ENCODE measurements at regions not wholly inside any gene's neighbourhood (a gene's known extent, or its start where the extent isn't known, plus 50 kb on each side); places are given as distances from the start of the nearest gene placed in this dataset.

DNA sequence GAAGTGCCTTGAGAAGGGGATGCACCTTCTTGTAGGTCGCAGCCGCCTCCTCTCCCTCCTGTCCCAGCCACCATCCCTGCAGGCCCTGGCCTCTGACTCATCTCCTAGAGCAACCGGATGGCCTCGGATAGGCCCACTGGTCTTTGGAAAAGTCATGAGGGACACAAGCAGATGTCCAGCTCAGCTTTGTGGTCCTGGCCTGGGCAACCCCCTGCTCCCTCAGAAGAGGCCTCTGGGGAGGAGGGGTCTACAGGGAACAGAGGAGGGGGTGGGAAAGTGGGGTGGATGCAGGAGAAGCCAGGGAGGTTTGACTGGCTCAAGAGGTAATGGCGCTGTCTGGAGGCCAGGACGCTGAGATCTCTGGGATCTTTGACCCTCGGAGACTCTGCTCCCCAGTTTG is 259.2 kb upstream of the TLE3 start:
- Histone ChIP-seq H3K36me3 (no peaks in the 10 kb centered on the region), H3K4me1 (no peaks in the 10 kb centered on the region), H3K27me3 (ENCODE audit: low read depth) (peaks cover 75% of the 10 kb centered on the region), H3K27ac (replicated peaks) (no peak overlapping the region), H3K9me3 (replicated peaks) (no peaks in the 10 kb centered on the region), H3K4me3 (no peak overlapping the region)
- no peak for DNase-seq
- intact Hi-C loops (cut with micrococcal nuclease): no loop called here
- TF ChIP-seq, protein P1, sequence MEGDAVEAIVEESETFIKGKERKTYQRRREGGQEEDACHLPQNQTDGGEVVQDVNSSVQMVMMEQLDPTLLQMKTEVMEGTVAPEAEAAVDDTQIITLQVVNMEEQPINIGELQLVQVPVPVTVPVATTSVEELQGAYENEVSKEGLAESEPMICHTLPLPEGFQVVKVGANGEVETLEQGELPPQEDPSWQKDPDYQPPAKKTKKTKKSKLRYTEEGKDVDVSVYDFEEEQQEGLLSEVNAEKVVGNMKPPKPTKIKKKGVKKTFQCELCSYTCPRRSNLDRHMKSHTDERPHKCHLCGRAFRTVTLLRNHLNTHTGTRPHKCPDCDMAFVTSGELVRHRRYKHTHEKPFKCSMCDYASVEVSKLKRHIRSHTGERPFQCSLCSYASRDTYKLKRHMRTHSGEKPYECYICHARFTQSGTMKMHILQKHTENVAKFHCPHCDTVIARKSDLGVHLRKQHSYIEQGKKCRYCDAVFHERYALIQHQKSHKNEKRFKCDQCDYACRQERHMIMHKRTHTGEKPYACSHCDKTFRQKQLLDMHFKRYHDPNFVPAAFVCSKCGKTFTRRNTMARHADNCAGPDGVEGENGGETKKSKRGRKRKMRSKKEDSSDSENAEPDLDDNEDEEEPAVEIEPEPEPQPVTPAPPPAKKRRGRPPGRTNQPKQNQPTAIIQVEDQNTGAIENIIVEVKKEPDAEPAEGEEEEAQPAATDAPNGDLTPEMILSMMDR (IDR thresholded peaks at IDR 0.05; ENCODE audit: borderline replicate concordance): no peak

DNA sequence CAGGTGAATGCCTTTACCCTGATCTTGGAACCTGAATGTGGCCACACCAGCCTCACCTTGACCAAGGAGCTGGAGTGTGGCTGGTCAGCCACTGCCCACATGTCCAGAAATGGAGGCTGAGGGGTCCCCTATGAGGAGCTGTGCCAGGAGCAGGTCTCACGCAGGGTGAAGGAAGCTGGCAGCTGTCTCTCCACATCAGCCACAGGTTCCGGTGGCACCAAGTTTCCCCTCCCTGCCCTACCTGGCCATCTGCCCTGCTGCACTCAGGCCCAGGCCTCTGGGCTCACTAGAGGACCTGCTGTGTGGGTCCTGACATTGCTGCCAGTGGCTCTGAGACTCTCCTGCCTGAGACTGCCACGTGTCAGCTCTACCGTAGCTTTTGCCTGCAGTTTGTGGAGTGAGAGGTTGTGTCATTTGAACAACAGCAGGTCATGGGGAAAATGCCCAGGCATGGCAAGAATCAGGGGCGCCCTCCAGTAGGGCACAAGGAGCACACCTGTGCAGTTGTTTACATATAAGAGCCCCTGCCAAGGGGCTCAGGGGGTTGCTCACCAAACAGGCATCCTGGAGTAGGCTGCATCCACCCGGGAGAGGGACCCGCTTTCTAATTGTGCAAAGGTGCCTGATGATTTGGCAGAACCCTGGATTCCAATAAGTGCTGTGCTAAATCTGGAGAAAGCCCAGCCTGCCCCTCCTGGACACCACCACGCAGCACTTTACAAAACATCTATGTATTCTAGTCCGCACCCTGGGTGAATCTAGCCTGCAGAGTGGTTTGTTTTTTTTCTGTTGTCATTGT is 258.5 kb upstream of the TLE3 start:
- intact Hi-C loops (cut with micrococcal nuclease): no loop called here
- TF ChIP-seq, protein P1 (IDR thresholded peaks at IDR 0.05; ENCODE audit: borderline replicate concordance): no peak
- DNase-seq: no peak
- Histone ChIP-seq H3K4me1 (no peaks in the 10 kb centered on the region), H3K27ac (replicated peaks) (no peak overlapping the region), H3K36me3 (no peaks in the 10 kb centered on the region), H3K4me3 (no peak overlapping the region), H3K9me3 (replicated peaks) (no peaks in the 10 kb centered on the region), H3K27me3 (ENCODE audit: low read depth) (peaks cover 78% of the 10 kb centered on the region)

DNA sequence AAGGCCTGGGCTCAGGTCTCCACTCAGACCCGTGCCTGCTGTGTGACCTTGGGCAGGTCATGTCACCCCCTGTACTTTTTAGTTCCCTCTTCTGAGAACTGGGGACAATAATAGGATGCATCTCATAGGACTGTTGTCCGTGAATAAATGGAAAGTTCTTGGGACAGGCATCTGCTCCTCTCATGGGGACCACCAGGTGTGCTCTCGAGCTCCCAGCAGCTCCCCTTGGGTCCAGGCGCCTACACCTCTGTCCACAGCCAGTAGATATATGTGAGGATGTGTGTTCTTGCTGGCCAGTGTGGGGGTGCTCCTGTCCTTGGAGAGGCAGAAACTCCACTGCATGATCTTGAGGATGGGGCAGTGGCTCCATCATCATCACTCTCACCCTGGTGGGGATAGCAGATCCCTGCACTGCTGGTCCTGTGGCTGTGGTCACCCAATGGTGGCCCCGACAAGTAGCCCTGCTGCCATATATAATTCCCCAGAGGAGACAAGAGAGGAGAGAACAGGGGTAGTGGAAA is 257.6 kb upstream of the TLE3 start:
- Histone ChIP-seq H3K9me3 (replicated peaks) (no peaks in the 10 kb centered on the region), H3K4me3 (no peak overlapping the region), H3K27me3 (ENCODE audit: low read depth) (peaks cover 83% of the 10 kb centered on the region), H3K27ac (replicated peaks) (no peak overlapping the region), H3K36me3 (no peaks in the 10 kb centered on the region), H3K4me1 (no peaks in the 10 kb centered on the region)
- TF ChIP-seq, protein P1 (IDR thresholded peaks at IDR 0.05; ENCODE audit: borderline replicate concordance): no peak
- no peak for DNase-seq
- intact Hi-C loops (cut with micrococcal nuclease): no loop called here

- Histone ChIP-seq H3K4me1 (no peaks in the 10 kb centered on the region), H3K36me3 (no peaks in the 10 kb centered on the region), H3K9me3 (replicated peaks) (no peaks in the 10 kb centered on the region), H3K4me3 (no peak overlapping the region), H3K27me3 (ENCODE audit: low read depth) (peaks cover 85% of the 10 kb centered on the region), H3K27ac (replicated peaks) (no peak overlapping the region)
- TF ChIP-seq, protein P1 (IDR thresholded peaks at IDR 0.05; ENCODE audit: borderline replicate concordance): no peak
- no peak for DNase-seq
- intact Hi-C loops (cut with micrococcal nuclease): no loop called here
Measured at GRCh38 chr15:70354346-70354905, 256.7 kb upstream of the TLE3 start.

DNA sequence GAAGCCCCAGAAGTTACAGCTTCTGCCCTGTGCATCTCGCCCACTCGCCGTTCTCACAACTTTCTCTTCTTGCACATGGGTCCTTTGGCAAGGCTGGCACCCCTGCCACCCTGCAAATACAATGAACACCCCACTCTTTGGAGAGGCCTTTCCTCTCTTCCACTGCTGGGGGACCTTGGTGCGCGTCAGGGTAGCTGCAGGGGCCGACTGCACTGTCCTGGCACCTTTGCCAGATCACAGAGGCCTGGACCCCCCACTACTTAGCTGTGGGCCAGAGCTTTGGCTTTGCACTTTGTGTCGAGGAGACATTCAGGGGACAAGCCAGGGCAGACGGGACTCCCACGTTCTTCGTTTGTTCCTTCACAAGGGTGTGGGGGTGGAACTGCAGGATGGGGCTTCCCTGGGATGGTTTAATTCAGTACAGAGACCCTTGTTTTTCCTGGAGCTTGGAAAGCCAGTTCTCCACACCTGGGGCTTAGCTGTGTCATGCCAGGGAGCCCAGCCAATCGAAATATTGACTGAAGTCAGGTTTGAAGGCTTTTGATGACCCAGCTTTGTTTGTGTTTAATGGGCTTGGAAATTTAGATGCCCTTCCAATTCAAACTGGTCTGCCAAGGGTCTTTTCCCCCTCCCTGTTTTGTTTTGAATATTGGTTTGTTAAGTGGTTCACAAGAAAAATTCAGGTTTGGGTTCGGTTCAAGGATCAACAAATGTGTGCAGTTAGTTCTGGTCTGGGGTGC is 256.1 kb upstream of the TLE3 start:
- Histone ChIP-seq H3K27me3 (ENCODE audit: low read depth) (peaks cover 86% of the 10 kb centered on the region), H3K36me3 (no peaks in the 10 kb centered on the region), H3K9me3 (replicated peaks) (no peaks in the 10 kb centered on the region), H3K27ac (replicated peaks) (no peak overlapping the region), H3K4me1 (peaks cover 4% of the 10 kb centered on the region), H3K4me3 (no peak overlapping the region)
- TF ChIP-seq, protein P1 (IDR thresholded peaks at IDR 0.05; ENCODE audit: borderline replicate concordance): no peak
- intact Hi-C loops (cut with micrococcal nuclease): no loop called here
- no peak for DNase-seq

All from left ventricle myocardium inferior (tissue), 1 donor.